HG02973 (cell line): ENCODE measurements at regions not wholly inside any gene's neighbourhood (a gene's known extent, or its start where the extent isn't known, plus 50 kb on each side); places are given as distances from the start of the nearest gene placed in this dataset.

ENCODE experiments used
- ATAC-seq: cut with Tn5 transposase; IDR thresholded peaks from one replicate; pipeline ENCODE4 v1.9.1; 2021; ENCODE audit warnings: moderate library complexity; ENCODE audit not compliant: unreplicated experiment

DNA sequence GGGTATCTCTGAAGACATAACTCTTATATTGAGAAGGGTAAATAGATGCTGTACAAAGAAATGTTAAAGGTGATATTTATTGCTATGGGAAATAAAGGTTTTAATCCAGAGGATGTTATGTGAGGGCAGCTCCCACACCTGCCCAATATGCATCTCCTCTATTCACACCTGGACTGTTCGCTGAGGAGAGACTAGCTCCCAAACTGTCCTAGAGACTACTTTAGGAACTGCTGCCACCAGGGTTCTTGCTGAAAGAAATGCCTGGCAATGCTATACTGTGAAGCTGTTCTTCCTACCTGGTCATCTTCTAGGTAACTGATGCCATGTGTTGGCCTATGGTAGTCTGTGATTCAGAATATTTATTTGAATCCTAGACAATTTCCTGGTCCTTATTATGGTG lies 1421.5 kb upstream of the SPRY2 start:
- ATAC-seq = no peak

DNA sequence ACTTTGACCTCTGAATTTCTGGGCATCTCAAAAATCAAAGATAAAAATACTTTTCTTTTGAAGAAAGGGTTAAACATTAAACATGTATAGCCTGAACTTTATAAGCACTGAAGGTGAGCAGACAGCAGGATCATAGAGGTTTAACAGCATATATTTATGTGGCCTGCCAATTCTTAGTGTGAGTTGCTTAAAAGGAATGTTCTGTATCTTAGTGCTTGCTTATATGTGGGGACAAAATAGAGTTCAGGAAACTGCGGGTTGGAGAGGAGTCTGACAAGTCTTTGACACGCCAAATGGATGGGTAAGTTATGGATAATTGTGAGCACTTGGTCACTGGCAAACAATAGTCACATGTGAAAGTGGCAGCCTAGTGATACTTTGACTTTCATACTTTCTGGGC lies 1419.4 kb upstream of the SPRY2 start:
- no peak for ATAC-seq

- no peak for ATAC-seq
Measured at GRCh38 chr13:81757348-81757970, 1416.5 kb upstream of the SPRY2 start.

DNA sequence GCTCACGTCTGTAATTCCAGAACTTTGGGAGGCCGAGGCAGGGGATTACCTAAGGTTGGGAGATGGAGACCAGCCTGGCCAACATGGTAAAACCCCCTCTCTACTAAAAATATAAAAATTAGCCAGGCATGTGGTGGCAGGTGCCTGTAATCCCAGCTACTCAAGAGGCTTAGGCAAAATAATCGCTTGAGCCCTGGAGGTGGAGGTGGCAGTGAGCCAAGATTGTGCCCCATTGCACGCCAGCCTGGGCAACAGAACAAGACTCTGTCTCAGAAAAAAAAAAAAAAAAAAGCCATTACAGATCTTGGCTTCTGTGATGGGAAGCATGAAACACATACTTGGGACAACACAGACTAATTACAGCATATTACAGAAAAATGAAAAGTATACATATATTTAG lies 1404.5 kb upstream of the SPRY2 start:
- no peak for ATAC-seq

DNA sequence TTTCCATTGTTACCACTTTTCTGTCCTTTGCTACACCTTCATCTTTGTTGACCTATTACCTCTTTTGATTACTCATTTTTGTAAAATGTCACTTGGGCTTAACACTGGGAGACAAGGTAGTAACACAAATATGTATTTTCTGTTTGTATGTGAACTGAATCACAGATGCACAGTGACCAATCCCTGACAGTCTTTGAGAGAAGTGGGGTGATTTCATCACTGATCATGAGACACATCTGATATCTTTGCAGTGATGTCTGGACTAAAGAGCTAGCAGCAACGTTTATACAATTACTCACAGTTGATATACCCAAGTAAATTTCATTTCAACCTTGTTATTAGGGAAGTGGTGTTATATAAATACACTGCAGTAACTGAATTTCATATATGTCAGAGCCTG lies 1397.4 kb upstream of the SPRY2 start:
- ATAC-seq = no peak

DNA sequence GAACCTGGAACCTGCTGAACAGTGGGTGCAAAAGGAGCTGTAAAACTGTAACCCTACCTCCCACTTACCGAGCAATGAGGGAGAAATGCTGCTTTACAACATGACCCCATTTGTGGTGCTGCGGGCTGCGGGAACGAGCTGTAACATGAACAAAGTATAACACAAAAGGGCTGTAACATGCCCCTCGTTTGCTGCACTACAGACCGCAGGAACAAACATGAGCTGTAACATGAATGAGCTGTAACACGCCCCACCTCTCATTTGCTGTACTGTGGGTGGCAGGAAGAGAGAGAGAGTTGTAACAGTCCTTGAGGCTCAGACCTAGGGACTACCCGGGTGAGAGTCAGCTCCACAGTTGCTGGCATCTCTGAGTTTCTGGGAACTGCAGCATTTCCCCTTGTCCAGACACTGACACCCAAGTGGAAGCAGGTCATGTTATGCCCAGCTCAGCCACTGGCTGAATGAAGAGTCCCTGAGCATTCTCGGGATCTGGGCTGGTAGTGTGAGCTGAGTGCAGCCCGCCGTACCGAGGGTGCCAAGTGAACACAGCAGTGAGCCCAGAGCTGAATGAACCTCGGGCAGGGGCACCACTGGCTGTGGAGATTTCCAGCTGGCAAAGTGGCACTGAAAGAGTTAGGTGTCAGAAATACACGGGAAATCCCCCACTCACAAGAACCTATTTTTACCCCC lies 1385.3 kb upstream of the SPRY2 start:
- ATAC-seq = no peak

DNA sequence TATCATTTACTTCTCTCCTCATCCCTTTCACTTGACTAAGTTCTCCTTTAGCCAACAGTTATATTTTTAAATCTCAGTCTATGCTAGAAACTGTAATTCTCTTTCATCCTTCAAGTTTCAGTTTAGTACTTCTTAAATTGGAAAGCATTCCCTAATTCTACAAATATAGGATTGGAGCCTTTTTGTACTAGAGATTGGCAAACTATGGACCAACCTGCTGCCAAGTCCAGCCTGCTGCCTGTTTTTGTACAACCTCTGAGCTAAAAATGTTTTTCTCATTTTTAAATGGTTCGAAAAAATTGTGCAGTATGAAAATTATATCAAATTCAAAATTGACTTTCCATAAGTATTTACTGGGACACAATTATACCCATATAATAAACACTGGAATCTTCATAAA lies 1381.5 kb upstream of the SPRY2 start:
- ATAC-seq = no peak

- ATAC-seq = no peak
Measured at GRCh38 chr13:81721400-81721799, 1380.5 kb upstream of the SPRY2 start.

- ATAC-seq = no peak
Measured at GRCh38 chr13:81714513-81714912, 1373.6 kb upstream of the SPRY2 start.

DNA sequence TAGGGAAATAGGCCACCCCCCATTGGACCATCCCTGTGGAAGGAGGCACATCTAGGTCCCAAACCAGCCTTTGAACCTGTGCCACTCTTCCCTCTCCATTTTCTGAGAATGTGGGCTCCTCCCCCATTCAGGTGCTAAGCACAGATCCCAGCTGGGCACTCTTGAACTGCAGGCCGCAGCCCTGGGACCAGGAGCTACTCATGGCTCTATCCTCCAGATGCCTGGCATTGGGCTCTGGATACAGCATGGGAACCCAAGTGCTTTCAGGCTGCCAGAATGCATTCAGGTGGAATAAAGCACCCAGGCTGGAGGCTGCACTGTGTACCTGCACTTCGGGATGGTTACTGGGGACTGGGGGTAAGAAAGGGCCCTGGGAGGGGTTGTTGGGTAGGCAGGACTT lies 1372.3 kb upstream of the SPRY2 start:
- ATAC-seq = no peak

- ATAC-seq = no peak
Measured at GRCh38 chr13:81697826-81698225, 1356.9 kb upstream of the SPRY2 start.

DNA sequence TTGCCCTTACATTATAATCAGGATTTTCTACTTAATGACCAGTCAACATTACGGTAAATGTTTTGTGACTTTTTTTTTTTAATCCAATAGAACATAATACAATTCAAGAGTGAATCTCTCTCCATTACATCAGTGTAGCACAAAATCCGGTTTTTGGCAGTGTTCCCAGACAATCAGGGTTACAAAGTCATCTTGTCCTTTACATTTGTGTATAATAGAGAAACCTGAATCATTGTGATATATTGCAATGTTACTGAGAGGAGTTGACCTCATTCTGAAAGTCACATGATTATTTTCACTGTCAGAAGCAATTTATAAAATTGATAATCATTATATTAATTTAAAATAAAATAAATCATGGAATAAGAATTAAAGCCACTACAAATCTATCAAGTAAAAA lies 1346.0 kb upstream of the SPRY2 start:
- ATAC-seq = no peak

- ATAC-seq = no peak
Measured at GRCh38 chr13:81683521-81683920, 1342.6 kb upstream of the SPRY2 start.

DNA sequence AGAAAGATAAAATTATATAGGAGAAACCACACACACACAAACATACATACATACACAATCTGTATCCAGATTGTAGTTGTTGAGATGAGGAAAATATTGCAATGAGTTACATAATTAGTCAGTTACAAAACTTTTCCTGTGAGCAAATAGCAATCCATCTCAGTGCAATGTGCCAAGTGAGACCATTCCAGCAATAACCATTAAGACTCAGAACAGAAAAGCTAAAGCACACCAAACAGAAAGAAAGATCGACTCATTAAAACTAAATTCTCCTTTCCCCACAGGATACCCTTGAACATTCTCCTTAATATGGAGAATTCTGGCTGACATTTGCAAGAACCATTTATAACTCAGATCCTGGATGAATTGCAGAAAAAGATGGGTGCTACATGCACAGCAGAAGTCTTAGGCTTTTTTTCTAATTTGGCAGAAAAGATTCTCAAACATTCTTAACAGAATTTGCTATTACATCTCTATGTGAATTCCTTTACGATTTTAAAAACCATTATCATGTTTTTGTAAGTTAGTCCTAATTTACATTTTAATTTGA lies 1341.2 kb upstream of the SPRY2 start:
- no peak for ATAC-seq

GRCh38 chr13:81677857-81678256 lies 1336.9 kb upstream of the SPRY2 start:
- no peak for ATAC-seq

GRCh38 chr13:81676008-81676407 lies 1335.1 kb upstream of the SPRY2 start:
- no peak for ATAC-seq

DNA sequence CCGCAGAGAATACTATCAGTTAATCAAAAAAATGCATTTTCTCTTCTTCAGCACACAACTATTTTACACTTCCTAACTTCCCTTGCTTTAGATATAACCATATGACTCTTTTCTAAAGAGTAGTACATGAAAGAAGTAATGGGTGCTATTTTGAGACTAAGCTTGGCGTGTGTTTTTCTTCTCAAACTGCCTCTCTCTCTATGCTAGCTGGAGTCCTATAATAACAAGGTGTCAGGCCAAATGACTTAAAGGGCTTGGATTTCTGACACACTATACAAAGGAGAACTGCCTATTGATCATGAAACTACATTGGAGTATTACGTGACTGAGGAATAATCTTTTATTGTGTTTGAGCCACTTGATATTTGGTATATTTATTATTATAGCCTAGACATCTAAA lies 1330.1 kb upstream of the SPRY2 start:
- no peak for ATAC-seq

- ATAC-seq = no peak
Measured at GRCh38 chr13:81670048-81670447, 1329.1 kb upstream of the SPRY2 start.

- ATAC-seq = no peak
Measured at GRCh38 chr13:81664872-81665271, 1323.9 kb upstream of the SPRY2 start.

DNA sequence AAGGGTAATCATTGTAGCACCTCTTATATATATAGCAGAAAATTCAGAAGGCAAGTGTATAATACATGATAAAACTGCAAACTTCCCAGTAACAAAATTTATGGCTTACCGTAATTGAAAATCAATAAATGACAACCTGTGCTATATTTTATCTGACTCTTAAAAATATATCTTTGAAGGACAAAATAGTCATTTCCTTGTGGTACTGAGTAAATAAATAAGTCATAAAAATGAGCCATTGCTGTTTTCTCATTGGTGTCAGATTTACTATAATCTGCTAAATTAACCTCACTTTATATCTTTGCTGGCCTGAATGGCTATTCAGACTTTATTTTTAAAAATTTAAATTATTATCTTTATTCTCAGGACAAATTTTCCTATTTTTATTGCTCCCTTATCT lies 1319.1 kb upstream of the SPRY2 start:
- no peak for ATAC-seq

- ATAC-seq = no peak
Measured at GRCh38 chr13:81658598-81659370, 1317.9 kb upstream of the SPRY2 start.
